ENCODE measurements at regions not wholly inside any gene's neighbourhood (a gene's known extent, or its start where the extent isn't known, plus 50 kb on each side); places are given as distances from the start of the nearest gene placed in this dataset.
"Not testable (repeated sequence)": the region's sequence is repeated elsewhere in the genome, so short reads cannot be mapped to it uniquely, and the experiment has no call there.

- Histone ChIP-seq H3K27me3 (ENCODE audit: control insufficient read depth, insufficient read depth, low read length) (no peaks in the 10 kb centered on the region), H3K4me1 (ENCODE audit: control insufficient read depth, insufficient read depth, low read length) (no peaks in the 10 kb centered on the region), H3K9me3 (ENCODE audit: control insufficient read depth, insufficient read depth, low read length) (no peaks in the 10 kb centered on the region), H3K4me3 (ENCODE audit: low read length) (no peak overlapping the region), H3K27ac (ENCODE audit: low read length) (no peak overlapping the region), H3K36me3 (ENCODE audit: control insufficient read depth, insufficient read depth, low read length) (no peaks in the 10 kb centered on the region)
- no CpG with 5 or more reads among the region's 7 CpGs for WGBS (ENCODE audit: insufficient coverage, insufficient read length)
- no peak for DNase-seq (ENCODE audit: low read depth, low spot score)
These were observed 96.0 kb downstream of the GATA3 start for GRCh38 chr10:8150401-8150905.

- Histone ChIP-seq H3K4me3 (ENCODE audit: low read length) (no peak overlapping the region), H3K4me1 (ENCODE audit: control insufficient read depth, insufficient read depth, low read length) (no peaks in the 10 kb centered on the region), H3K27ac (ENCODE audit: low read length) (no peak overlapping the region), H3K9me3 (ENCODE audit: control insufficient read depth, insufficient read depth, low read length) (no peaks in the 10 kb centered on the region), H3K36me3 (ENCODE audit: control insufficient read depth, insufficient read depth, low read length) (no peaks in the 10 kb centered on the region), H3K27me3 (ENCODE audit: control insufficient read depth, insufficient read depth, low read length) (no peaks in the 10 kb centered on the region)
- no peak for DNase-seq (ENCODE audit: low read depth, low spot score)
- no CpG with 5 or more reads among the region's 4 CpGs for WGBS (ENCODE audit: insufficient coverage, insufficient read length)
These were observed 96.6 kb downstream of the GATA3 start for GRCh38 chr10:8151086-8151485.

- H3K27me3 ChIP-seq (ENCODE audit: control insufficient read depth, insufficient read depth, low read length) = no peaks in the 10 kb centered on the region
- no CpG with 5 or more reads among the region's 4 CpGs for WGBS (ENCODE audit: insufficient coverage, insufficient read length)
- no peak for DNase-seq (ENCODE audit: low read depth, low spot score)
- no peak overlapping the region for H3K4me3 ChIP-seq (ENCODE audit: low read length)
- H3K9me3 ChIP-seq (ENCODE audit: control insufficient read depth, insufficient read depth, low read length) = no peaks in the 10 kb centered on the region
- no peak overlapping the region for H3K27ac ChIP-seq (ENCODE audit: low read length)
- H3K4me1 ChIP-seq (ENCODE audit: control insufficient read depth, insufficient read depth, low read length) = no peaks in the 10 kb centered on the region
- H3K36me3 ChIP-seq (ENCODE audit: control insufficient read depth, insufficient read depth, low read length) = no peaks in the 10 kb centered on the region
These were observed 102.4 kb downstream of the GATA3 start for GRCh38 chr10:8156918-8157317.

GRCh38 chr10:8158193-8159071 is 103.9 kb downstream of the GATA3 start:
- H3K9me3 ChIP-seq (ENCODE audit: control insufficient read depth, insufficient read depth, low read length) = no peaks in the 10 kb centered on the region
- WGBS (ENCODE audit: insufficient coverage, insufficient read length) = no CpG with 5 or more reads among the region's 9 CpGs
- no peaks in the 10 kb centered on the region for H3K36me3 ChIP-seq (ENCODE audit: control insufficient read depth, insufficient read depth, low read length)
- H3K4me3 ChIP-seq (ENCODE audit: low read length) = no peak overlapping the region
- H3K27me3 ChIP-seq (ENCODE audit: control insufficient read depth, insufficient read depth, low read length) = no peaks in the 10 kb centered on the region
- no peak overlapping the region for H3K27ac ChIP-seq (ENCODE audit: low read length)
- DNase-seq (ENCODE audit: low read depth, low spot score) = no peak
- H3K4me1 ChIP-seq (ENCODE audit: control insufficient read depth, insufficient read depth, low read length) = no peaks in the 10 kb centered on the region

GRCh38 chr10:8159341-8160165 is 105.1 kb downstream of the GATA3 start:
- H3K27ac ChIP-seq (ENCODE audit: low read length) = no peak overlapping the region
- H3K36me3 ChIP-seq (ENCODE audit: control insufficient read depth, insufficient read depth, low read length) = no peaks in the 10 kb centered on the region
- no CpG with 5 or more reads among the region's 9 CpGs for WGBS (ENCODE audit: insufficient coverage, insufficient read length)

GRCh38 chr10:8163824-8164223 is 109.3 kb downstream of the GATA3 start:
- no CpG with 5 or more reads among the region's 2 CpGs for WGBS (ENCODE audit: insufficient coverage, insufficient read length)
- H3K4me3 ChIP-seq (ENCODE audit: low read length) = no peak overlapping the region
- DNase-seq (ENCODE audit: low read depth, low spot score) = no peak
- no peak overlapping the region for H3K27ac ChIP-seq (ENCODE audit: low read length)
- no peaks in the 10 kb centered on the region; the same call in 1 of the 2 replicates for H3K4me1 ChIP-seq (ENCODE audit: control insufficient read depth, insufficient read depth, low read length)
- H3K9me3 ChIP-seq (ENCODE audit: control insufficient read depth, insufficient read depth, low read length) = no peaks in the 10 kb centered on the region
- no peaks in the 10 kb centered on the region for H3K27me3 ChIP-seq (ENCODE audit: control insufficient read depth, insufficient read depth, low read length)
- H3K36me3 ChIP-seq (ENCODE audit: control insufficient read depth, insufficient read depth, low read length) = no peaks in the 10 kb centered on the region

More at GRCh38 chr10:8159341-8160165, 105.1 kb downstream of the GATA3 start:
- H3K4me3 ChIP-seq (ENCODE audit: low read length) = no peak overlapping the region
- H3K4me1 ChIP-seq (ENCODE audit: control insufficient read depth, insufficient read depth, low read length) = no peaks in the 10 kb centered on the region
- DNase-seq (ENCODE audit: low read depth, low spot score) = no peak
- H3K27me3 ChIP-seq (ENCODE audit: control insufficient read depth, insufficient read depth, low read length) = no peaks in the 10 kb centered on the region
- no peaks in the 10 kb centered on the region for H3K9me3 ChIP-seq (ENCODE audit: control insufficient read depth, insufficient read depth, low read length)

- not testable (repeated sequence) for H3K27ac ChIP-seq (ENCODE audit: low read length); H3K27me3 ChIP-seq (ENCODE audit: control insufficient read depth, insufficient read depth, low read length); DNase-seq (ENCODE audit: low read depth, low spot score); H3K4me3 ChIP-seq (ENCODE audit: low read length); H3K9me3 ChIP-seq (ENCODE audit: control insufficient read depth, insufficient read depth, low read length); H3K36me3 ChIP-seq (ENCODE audit: control insufficient read depth, insufficient read depth, low read length); H3K4me1 ChIP-seq (ENCODE audit: control insufficient read depth, insufficient read depth, low read length)
- WGBS (ENCODE audit: insufficient coverage, insufficient read length) = no CpG with 5 or more reads among the region's 1 CpG
These were observed 110.2 kb downstream of the GATA3 start for GRCh38 chr10:8164640-8165039.

- H3K27me3 ChIP-seq (ENCODE audit: control insufficient read depth, insufficient read depth, low read length) = no peaks in the 10 kb centered on the region
- no peak overlapping the region for H3K27ac ChIP-seq (ENCODE audit: low read length)
- peaks cover 2% of the 10 kb centered on the region; the same call in 1 of the 2 replicates for H3K4me1 ChIP-seq (ENCODE audit: control insufficient read depth, insufficient read depth, low read length)
- no peak overlapping the region for H3K4me3 ChIP-seq (ENCODE audit: low read length)
- H3K36me3 ChIP-seq (ENCODE audit: control insufficient read depth, insufficient read depth, low read length) = no peaks in the 10 kb centered on the region
- no peak for DNase-seq (ENCODE audit: low read depth, low spot score)
- no peaks in the 10 kb centered on the region for H3K9me3 ChIP-seq (ENCODE audit: control insufficient read depth, insufficient read depth, low read length)
These were observed 114.3 kb downstream of the GATA3 start for GRCh38 chr10:8168836-8169235.

GRCh38 chr10:8171008-8171407 is 116.5 kb downstream of the GATA3 start:
- no peaks in the 10 kb centered on the region for H3K27me3 ChIP-seq (ENCODE audit: control insufficient read depth, insufficient read depth, low read length)
- no CpG with 5 or more reads among the region's 2 CpGs for WGBS (ENCODE audit: insufficient coverage, insufficient read length)
- no peak overlapping the region for H3K27ac ChIP-seq (ENCODE audit: low read length)
- 0 out of 2 replicates have a peak, but pooled peaks cover 2% of the 10 kb centered on the region for H3K4me1 ChIP-seq (ENCODE audit: control insufficient read depth, insufficient read depth, low read length)
- H3K36me3 ChIP-seq (ENCODE audit: control insufficient read depth, insufficient read depth, low read length) = no peaks in the 10 kb centered on the region
- H3K9me3 ChIP-seq (ENCODE audit: control insufficient read depth, insufficient read depth, low read length) = no peaks in the 10 kb centered on the region
- H3K4me3 ChIP-seq (ENCODE audit: low read length) = no peak overlapping the region
- no peak for DNase-seq (ENCODE audit: low read depth, low spot score)

GRCh38 chr10:8172604-8173003 is 118.1 kb downstream of the GATA3 start:
- DNase-seq (ENCODE audit: low read depth, low spot score) = no peak
- no peak overlapping the region for H3K27ac ChIP-seq (ENCODE audit: low read length)
- WGBS (ENCODE audit: insufficient coverage, insufficient read length) = no CpG with 5 or more reads among the region's 7 CpGs
- H3K9me3 ChIP-seq (ENCODE audit: control insufficient read depth, insufficient read depth, low read length) = no peaks in the 10 kb centered on the region
- no peak overlapping the region for H3K4me3 ChIP-seq (ENCODE audit: low read length)
- H3K27me3 ChIP-seq (ENCODE audit: control insufficient read depth, insufficient read depth, low read length) = no peaks in the 10 kb centered on the region
- no peaks in the 10 kb centered on the region for H3K36me3 ChIP-seq (ENCODE audit: control insufficient read depth, insufficient read depth, low read length)
- 0 out of 2 replicates have a peak, but pooled peaks cover 2% of the 10 kb centered on the region for H3K4me1 ChIP-seq (ENCODE audit: control insufficient read depth, insufficient read depth, low read length)

Data from iPS DF 6.9 (cell line).